A673 (cell line): ENCODE measurements at regions not wholly inside any gene's neighbourhood (a gene's known extent, or its start where the extent isn't known, plus 50 kb on each side); places are given as distances from the start of the nearest gene placed in this dataset.

ENCODE experiments used
- BruUV-seq: library from RNA; stranded (reverse); fragments of 400-500 nt; replicated peaks from 2 replicates; lab custom pipeline; 2021; lab: Mats Ljungman, UMichigan
- CTCF ChIA-PET: fragments of 300-600 bp; sonication (Branson Sonifier 250); formaldehyde crosslinking; loops from one replicate; lab custom pipeline; 2022; ENCODE audit warnings: antibody characterized with exemption; lab: Charles Lee
- POLR2A ChIA-PET: fragments of 300-600 bp; sonication (Branson Sonifier 250); formaldehyde crosslinking; loops from one replicate; lab custom pipeline; 2022; ENCODE audit warnings: antibody characterized with exemption; ENCODE audit not compliant: low non-redundant PET; lab: Charles Lee
- DNase-seq: peaks from one replicate; pipeline ENCODE4 v3.0.0-alpha.2; 2015; ENCODE audit warnings: low spot score
- H3K27ac ChIP-seq: fragments of 200-600 bp; sonication (generic); 2 replicates; pipeline ENCODE4 v1.5.1; 2016; ENCODE audit warnings: mixed run types, low read depth, mild to moderate bottlenecking, mixed read lengths, antibody characterized with exemption, low read length; ENCODE audit not compliant: poor library complexity, severe bottlenecking
- H3K27me3 ChIP-seq: fragments of 200-600 bp; sonication (generic); replicated peaks from 2 replicates; pipeline ENCODE4 v1.6.1; 2017; ENCODE audit warnings: mixed run types, low read depth, mild to moderate bottlenecking, mixed read lengths, antibody characterized with exemption, low read length; ENCODE audit not compliant: insufficient read depth, poor library complexity
- H3K36me3 ChIP-seq: fragments of 200-600 bp; sonication (generic); 2 replicates; pipeline ENCODE4 v1.6.1; 2016; ENCODE audit warnings: mixed run types, mild to moderate bottlenecking, mixed read lengths, antibody characterized with exemption, low read length; ENCODE audit not compliant: insufficient read depth, poor library complexity, severe bottlenecking
- H3K4me1 ChIP-seq: fragments of 200-600 bp; sonication (generic); 2 replicates; pipeline ENCODE4 v1.6.1; 2017; ENCODE audit warnings: mixed run types, mild to moderate bottlenecking, mixed read lengths, antibody characterized with exemption, low read length; ENCODE audit not compliant: insufficient read depth, poor library complexity, severe bottlenecking
- H3K4me3 ChIP-seq: fragments of 200-600 bp; sonication (generic); 2 replicates; pipeline ENCODE4 v1.5.1; 2016; ENCODE audit warnings: low read depth, mixed run types, mild to moderate bottlenecking, mixed read lengths, low read length; ENCODE audit not compliant: poor library complexity, severe bottlenecking
- H3K9me3 ChIP-seq: fragments of 200-600 bp; sonication (generic); 2 replicates; pipeline ENCODE4 v1.6.1; 2016; ENCODE audit warnings: mixed run types, low read depth, mild to moderate bottlenecking, mixed read lengths, antibody characterized with exemption, low read length; ENCODE audit not compliant: poor library complexity, severe bottlenecking
- EZH2 ChIP-seq: fragments of 200-600 bp; sonication (generic); IDR thresholded peaks from 2 replicates; pipeline ENCODE4 v1.6.1; 2017; ENCODE audit warnings: borderline replicate concordance, low read depth, mild to moderate bottlenecking, mixed read lengths, antibody characterized with exemption, low read length; ENCODE audit not compliant: poor library complexity, severe bottlenecking
- intact Hi-C: fragments of 100-400 bp; cut with micrococcal nuclease; formaldehyde crosslinking; loops from one replicate; pipeline ENCODE4 v1.10.0; 2022; ENCODE audit not compliant: unreplicated experiment
- TF ChIP-seq, protein P1 (sequence below): fragments of 300-800, 200-600 bp; sonication (generic); conservative IDR thresholded peaks from 2 replicates; pipeline ENCODE4 v1.5.1; 2017; ENCODE audit warnings: low read depth, mild to moderate bottlenecking, antibody characterized with exemption, low read length, moderate library complexity, mixed read lengths

DNA sequence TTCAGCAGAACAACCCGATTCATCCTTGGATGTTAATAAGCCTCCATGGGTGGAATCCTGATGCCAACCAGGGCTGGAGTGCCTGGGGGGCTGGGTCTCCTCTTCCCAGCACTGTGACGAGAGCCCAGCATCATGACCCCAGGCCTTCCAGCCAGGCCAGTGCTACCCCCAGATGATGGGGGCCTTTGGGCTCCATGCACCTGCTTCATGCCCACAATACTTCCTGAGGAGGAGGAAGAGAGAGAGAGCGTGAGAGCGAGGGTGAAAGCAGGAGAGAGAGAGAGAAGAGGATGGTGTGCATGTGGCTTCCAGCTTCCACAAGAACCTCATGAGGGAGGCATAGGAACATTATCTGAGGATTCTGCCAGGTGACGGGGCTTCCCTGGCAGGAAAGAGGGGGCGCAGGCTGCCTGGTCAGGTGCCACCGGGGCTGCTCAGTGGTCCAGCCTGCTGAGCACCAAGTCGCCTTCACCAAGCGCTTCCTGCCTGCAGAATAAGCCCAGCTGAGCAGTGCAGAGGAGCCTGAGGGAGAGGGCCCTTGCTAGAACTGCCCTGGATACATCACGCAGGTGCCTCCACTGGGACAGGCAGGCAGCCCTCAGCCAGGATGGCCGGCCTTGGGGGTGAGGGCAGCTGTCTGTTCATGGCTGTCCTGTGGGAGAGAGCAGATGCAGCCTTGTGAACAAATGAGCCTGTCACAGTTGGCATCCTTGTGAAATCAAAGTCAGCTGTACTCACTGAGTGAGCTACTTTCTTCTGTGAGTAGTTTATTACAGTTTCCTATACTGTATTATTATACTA is 243.3 kb upstream of the B3GAT1 start:
- Histone ChIP-seq H3K27me3 (no peaks in the 10 kb centered on the region), H3K27ac (no peak overlapping the region), H3K4me3 (no peak overlapping the region), H3K4me1 (no peaks in the 10 kb centered on the region), H3K9me3 (no peaks in the 10 kb centered on the region), H3K36me3 (no peaks in the 10 kb centered on the region)
- intact Hi-C loops: no loop called here
- no TSS peak for BruUV-seq
- POLR2A ChIA-PET: no interaction called here
- TF ChIP-seq, protein P1, sequence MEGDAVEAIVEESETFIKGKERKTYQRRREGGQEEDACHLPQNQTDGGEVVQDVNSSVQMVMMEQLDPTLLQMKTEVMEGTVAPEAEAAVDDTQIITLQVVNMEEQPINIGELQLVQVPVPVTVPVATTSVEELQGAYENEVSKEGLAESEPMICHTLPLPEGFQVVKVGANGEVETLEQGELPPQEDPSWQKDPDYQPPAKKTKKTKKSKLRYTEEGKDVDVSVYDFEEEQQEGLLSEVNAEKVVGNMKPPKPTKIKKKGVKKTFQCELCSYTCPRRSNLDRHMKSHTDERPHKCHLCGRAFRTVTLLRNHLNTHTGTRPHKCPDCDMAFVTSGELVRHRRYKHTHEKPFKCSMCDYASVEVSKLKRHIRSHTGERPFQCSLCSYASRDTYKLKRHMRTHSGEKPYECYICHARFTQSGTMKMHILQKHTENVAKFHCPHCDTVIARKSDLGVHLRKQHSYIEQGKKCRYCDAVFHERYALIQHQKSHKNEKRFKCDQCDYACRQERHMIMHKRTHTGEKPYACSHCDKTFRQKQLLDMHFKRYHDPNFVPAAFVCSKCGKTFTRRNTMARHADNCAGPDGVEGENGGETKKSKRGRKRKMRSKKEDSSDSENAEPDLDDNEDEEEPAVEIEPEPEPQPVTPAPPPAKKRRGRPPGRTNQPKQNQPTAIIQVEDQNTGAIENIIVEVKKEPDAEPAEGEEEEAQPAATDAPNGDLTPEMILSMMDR: no peak
- no peak for TF ChIP-seq EZH2
- CTCF ChIA-PET: no interaction called here
- DNase-seq: no peak

DNA sequence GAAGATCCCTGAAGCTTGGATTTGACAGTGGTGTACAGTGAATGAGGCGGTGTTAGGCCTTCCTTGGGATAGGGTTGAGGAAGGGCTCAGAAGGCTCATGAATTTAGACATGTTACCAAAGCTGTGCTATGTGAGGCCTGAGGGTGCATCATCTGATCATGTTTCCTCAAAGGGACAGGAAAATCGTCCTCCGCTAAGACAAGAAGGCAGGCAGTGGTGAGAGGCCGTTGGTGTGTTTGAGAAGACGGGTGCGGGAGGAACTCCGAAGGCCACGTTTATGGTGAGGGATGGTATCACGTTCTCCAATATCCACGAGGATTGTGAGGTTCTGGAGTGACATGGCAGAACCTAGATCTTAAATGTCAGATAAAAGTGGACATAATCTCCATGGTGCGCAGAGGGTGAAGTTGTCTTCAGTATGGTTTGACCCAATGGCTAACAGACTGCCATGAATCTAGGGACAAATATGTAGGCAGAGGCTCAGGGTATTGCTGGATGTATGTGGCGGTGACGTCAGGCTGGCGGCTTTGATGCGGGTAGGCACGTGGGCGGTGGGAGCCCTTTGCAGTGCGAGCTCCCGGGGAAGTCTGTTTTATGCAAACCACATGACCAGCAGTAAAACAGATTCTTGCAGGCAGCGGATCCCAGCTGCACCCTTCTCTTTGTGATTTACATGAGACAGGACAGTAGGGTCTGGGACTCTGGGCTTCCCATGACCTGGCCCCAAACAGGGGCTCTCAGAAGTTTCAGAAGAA is 242.3 kb upstream of the B3GAT1 start:
- no TSS peak for BruUV-seq
- H3K27ac ChIP-seq: no peak overlapping the region
- CTCF ChIA-PET: no interaction called here
- H3K9me3 ChIP-seq: no peaks in the 10 kb centered on the region
- POLR2A ChIA-PET: no interaction called here
- no peak for TF ChIP-seq EZH2
- TF ChIP-seq, protein P1: no peak
- intact Hi-C loops: no loop called here
- H3K4me3 ChIP-seq: no peak overlapping the region
- peaks cover 5% of the 10 kb centered on the region for H3K27me3 ChIP-seq
- DNase-seq: peak; percentile 11
- H3K4me1 ChIP-seq: no peaks in the 10 kb centered on the region
- H3K36me3 ChIP-seq: no peaks in the 10 kb centered on the region

DNA sequence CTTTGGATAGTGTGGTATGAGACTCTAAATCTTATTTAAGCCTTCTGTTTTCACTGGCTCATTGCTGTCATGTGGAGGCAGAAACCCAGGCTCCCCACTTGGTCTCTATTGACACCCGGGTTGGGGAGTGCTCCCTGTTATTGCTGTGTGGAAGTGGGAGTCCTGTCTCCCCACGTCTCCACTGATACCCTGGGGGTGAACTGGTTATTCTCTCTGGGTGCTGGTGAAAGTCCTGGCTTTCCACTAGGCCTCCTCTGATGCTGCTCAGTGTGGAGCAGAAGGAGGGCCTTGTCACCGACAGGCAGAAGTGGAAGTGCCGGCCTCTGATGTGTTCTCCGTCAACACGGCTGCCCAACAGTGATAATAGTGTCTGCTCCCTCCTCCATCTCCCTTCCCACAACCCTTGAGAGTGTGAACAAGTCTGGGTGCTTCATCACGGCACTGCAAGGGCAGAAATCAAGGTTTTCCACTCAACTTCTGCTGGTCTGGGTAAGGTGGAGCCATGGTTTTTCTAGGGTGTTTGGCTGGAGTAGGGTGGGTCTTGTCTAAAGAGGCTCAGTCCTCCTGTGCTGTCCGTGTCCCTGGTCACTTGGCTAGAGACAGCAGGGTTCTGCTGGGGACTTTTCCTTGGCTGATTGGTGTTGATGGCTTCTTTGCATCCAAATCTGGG is 240.7 kb upstream of the B3GAT1 start:
- DNase-seq: no peak
- intact Hi-C loops: no loop called here
- no TSS peak for BruUV-seq
- ChIA-PET CTCF (no interaction called here), POLR2A (no interaction called here)
- H3K27ac ChIP-seq: no peak overlapping the region
- no peaks in the 10 kb centered on the region for H3K9me3 ChIP-seq
- H3K4me3 ChIP-seq: no peak overlapping the region
- no peaks in the 10 kb centered on the region for H3K4me1 ChIP-seq
- H3K36me3 ChIP-seq: no peaks in the 10 kb centered on the region
- no peak for TF ChIP-seq EZH2
- TF ChIP-seq, protein P1: no peak
- peaks cover 16% of the 10 kb centered on the region for H3K27me3 ChIP-seq
